OCI-LY3 (cell line): ENCODE measurements at regions not wholly inside any gene's neighbourhood (a gene's known extent, or its start where the extent isn't known, plus 50 kb on each side); places are given as distances from the start of the nearest gene placed in this dataset.

Source experiments
- CTCF ChIP-seq: fragments of 200-600, 300-600 bp; sonication (generic); IDR thresholded peaks from 2 replicates; pipeline ENCODE4 v1.5.1; 2014; ENCODE audit warnings: antibody characterized with exemption, low read length, low read depth
- EZH2phosphoT487 ChIP-seq: fragments of 200-600 bp; shearing (Covaris generic); IDR thresholded peaks from 2 replicates; pipeline ENCODE4 v1.6.1; 2018; ENCODE audit warnings: antibody characterized with exemption, mixed run types, low read depth

GRCh38 chr21:29431680-29432079 lies 133.0 kb downstream of the BACH1 start:
- no peak for TF ChIP-seq CTCF
- no peak for TF ChIP-seq EZH2phosphoT487
